Activated T-helper 2 cell treated with anti-CD3 and anti-CD28 coated beads, Interferon-gamma antibody, Interleukin-2, Interleukin-4, amounts not matched to agents 10 μg/mL and 5 μg/mL and 100 μg/mL, durations not matched to agents 14 hours and 24 hours and 36 hours (primary cell): ENCODE measurements at regions not wholly inside any gene's neighbourhood (a gene's known extent, or its start where the extent isn't known, plus 50 kb on each side); places are given as distances from the start of the nearest gene placed in this dataset.

Experiments
- DNase-seq: peaks from one replicate; pipeline ENCODE4 v3.0.0; 2021; ENCODE audit warnings: low spot score
- H3K27ac Mint-ChIP-seq: one replicate; pipeline ENCODE4 v1.8.0; 2021; ENCODE audit warnings: mixed read lengths
- H3K27me3 Mint-ChIP-seq: one replicate; pipeline ENCODE4 v1.8.0; 2021; ENCODE audit warnings: low read depth, mixed read lengths
- H3K36me3 Mint-ChIP-seq: one replicate; pipeline ENCODE4 v1.8.0; 2021; ENCODE audit warnings: low read depth, mixed read lengths
- H3K4me1 Mint-ChIP-seq: one replicate; pipeline ENCODE4 v1.8.0; 2021; ENCODE audit warnings: low read depth, mixed read lengths
- H3K4me3 Mint-ChIP-seq: one replicate; pipeline ENCODE4 v1.8.0; 2021; ENCODE audit warnings: low read depth, mild to moderate bottlenecking, moderate library complexity, mixed read lengths
- H3K9me3 Mint-ChIP-seq: one replicate; pipeline ENCODE4 v1.8.0; 2021; ENCODE audit warnings: mixed read lengths
- intact Hi-C: fragments of 100-400 bp; cut with micrococcal nuclease; formaldehyde crosslinking; loops from one replicate; pipeline ENCODE4 v1.15.1; 2023

DNA sequence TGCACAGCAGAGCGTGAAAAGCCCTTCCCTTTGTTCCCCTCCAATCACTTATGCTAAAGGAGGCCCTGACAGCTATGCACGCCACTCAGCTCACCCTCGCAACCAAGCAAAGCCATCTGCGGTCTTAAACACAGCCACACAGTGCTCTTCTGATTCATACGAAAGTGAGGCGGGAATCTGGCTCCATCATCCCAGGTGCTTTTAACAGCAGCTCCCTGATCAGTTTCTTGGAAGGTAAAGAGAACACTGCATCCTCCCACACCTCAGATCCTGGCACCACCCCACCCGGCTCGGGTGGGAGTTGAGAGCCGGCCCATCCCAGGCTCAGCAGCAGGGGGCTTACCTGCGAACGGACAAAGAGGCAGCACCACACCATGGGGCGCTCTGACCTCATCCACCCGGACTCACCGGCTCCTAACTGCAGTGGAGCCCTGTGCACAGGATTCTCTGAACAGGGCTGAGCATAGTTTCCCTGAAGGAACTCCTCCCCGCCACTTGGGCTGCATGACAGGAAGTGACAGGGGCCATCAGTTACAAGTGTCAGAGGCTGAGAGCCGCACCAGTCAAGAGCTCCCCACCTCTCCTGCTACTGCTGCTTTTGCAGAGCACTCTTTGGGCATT lies 114.3 kb upstream of the ARHGEF3 start:
- DNase-seq: peak; percentile 72
- intact Hi-C loops: loop anchor here (1.0 to 5.0 kb wide), 8 partner anchors 15 to 224 kb away; partner anchors contain the start of gene ARHGEF3
- Mint-ChIP-seq H3K27ac (peak overlapping the region; percentile 88), H3K36me3 (peaks cover 8% of the 10 kb centered on the region), H3K27me3 (no peaks in the 10 kb centered on the region), H3K4me1 (peaks cover 63% of the 10 kb centered on the region), H3K4me3 (peak overlapping the region; percentile 87), H3K9me3 (peaks cover 4% of the 10 kb centered on the region)

DNA sequence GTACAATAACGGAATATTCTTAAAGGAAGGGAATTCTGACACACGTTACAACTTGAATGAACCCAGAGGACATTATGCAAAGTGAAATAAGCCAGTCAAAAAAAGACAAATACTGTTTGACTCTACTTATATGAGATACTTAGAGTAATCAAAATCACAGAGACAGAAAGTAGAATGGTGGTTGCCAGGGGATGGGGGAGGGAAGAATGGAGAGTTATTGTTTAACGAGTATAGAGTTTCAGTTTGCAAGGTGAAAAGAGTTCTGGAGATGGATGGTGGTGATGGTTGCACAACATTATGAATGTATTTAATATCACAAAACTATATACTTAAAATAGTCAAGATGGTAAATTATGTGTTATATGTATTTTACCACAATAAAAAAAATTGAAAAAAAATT lies 112.9 kb upstream of the ARHGEF3 start:
- no peak for DNase-seq
- Mint-ChIP-seq H3K9me3 (peaks cover 4% of the 10 kb centered on the region), H3K36me3 (peaks cover 22% of the 10 kb centered on the region), H3K4me1 (peaks cover 61% of the 10 kb centered on the region), H3K4me3 (peak overlapping the region; percentile 87), H3K27ac (peak overlapping the region; percentile 88), H3K27me3 (no peaks in the 10 kb centered on the region)
- intact Hi-C loops: loop anchor here (5.0 kb wide), 1 partner anchor 222 kb away; no protein-coding TSS in a partner anchor

DNA sequence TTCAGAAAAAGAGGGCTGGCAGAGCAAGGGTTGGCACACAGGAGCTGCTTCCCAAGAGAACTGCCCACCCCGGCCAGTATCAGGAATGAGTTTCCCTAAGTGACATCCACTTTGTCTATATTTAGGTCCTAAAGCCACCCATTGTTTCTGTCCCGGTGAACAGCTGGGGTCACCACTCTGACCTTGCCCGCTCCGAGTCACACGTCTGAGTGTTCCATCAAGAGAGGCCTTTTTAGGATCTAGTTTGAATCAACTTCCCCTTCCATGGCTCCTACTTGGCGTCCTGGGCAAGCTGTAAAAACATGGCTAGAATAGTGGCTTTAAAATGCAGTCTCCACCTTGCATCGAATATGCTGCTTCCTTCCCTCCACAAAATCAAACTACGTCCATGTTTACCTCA lies 109.6 kb upstream of the ARHGEF3 start:
- H3K27ac Mint-ChIP-seq: no peak overlapping the region
- H3K36me3 Mint-ChIP-seq: peaks cover 39% of the 10 kb centered on the region

DNA sequence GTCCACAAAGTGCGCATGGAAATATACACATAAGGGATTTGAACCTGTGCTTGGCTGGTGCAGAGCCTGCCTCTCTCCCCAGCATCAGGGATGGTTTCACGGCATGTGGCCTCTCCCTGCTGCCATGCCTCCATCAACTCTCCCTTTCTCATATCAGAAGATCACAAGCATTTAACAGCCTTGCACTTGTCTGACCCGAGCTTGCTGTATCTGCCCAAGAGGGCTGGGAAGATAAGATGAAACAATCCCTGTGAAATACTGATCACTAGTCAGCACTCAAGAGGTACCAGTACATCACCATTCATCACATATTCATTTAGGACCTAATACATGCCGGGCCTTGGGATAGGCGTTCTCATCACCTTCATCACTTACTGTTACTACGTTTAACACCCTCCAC lies 107.6 kb upstream of the ARHGEF3 start:
- intact Hi-C loops: no loop called here
- Mint-ChIP-seq H3K4me3 (no peak overlapping the region), H3K27me3 (no peaks in the 10 kb centered on the region), H3K36me3 (peaks cover 39% of the 10 kb centered on the region), H3K27ac (peak overlapping the region; percentile 24), H3K9me3 (peaks cover 4% of the 10 kb centered on the region), H3K4me1 (peaks cover 44% of the 10 kb centered on the region)
- DNase-seq: no peak

More for the DNA sequence above, 109.6 kb upstream of the ARHGEF3 start:
- DNase-seq: no peak
- Mint-ChIP-seq H3K4me3 (no peak overlapping the region), H3K4me1 (peaks cover 48% of the 10 kb centered on the region), H3K27me3 (no peaks in the 10 kb centered on the region), H3K9me3 (peaks cover 4% of the 10 kb centered on the region)
- intact Hi-C loops: no loop called here

DNA sequence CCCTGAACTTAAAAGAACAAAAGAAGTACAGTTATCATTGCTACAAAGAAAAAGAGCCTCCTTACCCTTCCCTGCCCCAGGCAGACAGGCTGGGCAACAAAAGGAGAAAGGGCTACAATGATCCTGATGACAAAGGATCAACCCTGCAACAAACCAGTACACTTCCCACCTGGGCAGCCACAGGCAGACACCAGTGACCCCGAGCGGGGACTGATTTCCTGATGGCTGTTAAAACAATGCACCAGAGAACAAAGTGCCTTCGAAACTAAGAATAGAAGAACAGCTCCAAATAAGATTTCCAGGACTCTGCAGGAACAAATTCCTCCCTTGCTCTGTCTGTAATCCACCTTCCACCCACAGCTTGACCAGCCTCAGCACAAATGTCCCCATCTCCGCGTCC lies 106.3 kb upstream of the ARHGEF3 start:
- no peak overlapping the region for H3K27ac Mint-ChIP-seq
- intact Hi-C loops: no loop called here
- peaks cover 38% of the 10 kb centered on the region for H3K36me3 Mint-ChIP-seq
- no peak for DNase-seq
- no peaks in the 10 kb centered on the region for H3K9me3 Mint-ChIP-seq
- no peak overlapping the region for H3K4me3 Mint-ChIP-seq
- H3K4me1 Mint-ChIP-seq: peaks cover 38% of the 10 kb centered on the region
- no peaks in the 10 kb centered on the region for H3K27me3 Mint-ChIP-seq

DNA sequence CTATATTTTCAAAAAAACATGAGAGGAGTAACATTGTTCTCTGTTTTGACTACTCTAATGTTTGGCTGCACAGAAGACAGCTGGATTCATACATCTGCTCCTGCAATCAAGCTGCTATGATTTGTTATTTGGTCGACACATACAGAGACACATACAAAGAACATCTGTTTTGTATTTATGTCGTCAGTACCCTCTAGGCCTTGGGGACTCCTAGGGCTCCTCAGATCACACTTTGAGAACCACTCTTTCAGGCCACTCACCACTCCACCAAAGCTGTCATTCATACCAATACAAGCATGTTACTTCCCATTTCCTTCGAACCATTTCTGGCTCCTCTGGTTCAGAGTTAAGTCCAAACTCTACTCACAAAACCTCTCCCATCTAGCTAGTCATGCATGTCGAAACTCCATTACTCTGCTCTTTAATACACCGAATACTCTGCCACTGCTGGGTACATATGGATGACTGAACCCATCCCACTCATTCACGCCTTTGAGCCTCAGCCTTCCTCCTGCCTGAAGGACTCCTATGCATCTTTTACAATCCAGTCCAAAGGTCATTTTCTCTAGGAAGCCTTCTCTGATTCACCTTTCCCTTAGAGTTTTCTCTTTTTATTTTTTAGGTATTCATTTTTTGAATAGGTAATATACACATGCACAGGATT lies 102.9 kb upstream of the ARHGEF3 start:
- Mint-ChIP-seq H3K4me1 (peaks cover 57% of the 10 kb centered on the region), H3K9me3 (no peaks in the 10 kb centered on the region), H3K27ac (no peak overlapping the region), H3K27me3 (no peaks in the 10 kb centered on the region), H3K36me3 (peaks cover 30% of the 10 kb centered on the region), H3K4me3 (no peak overlapping the region)
- DNase-seq: no peak
- intact Hi-C loops: no loop called here

DNA sequence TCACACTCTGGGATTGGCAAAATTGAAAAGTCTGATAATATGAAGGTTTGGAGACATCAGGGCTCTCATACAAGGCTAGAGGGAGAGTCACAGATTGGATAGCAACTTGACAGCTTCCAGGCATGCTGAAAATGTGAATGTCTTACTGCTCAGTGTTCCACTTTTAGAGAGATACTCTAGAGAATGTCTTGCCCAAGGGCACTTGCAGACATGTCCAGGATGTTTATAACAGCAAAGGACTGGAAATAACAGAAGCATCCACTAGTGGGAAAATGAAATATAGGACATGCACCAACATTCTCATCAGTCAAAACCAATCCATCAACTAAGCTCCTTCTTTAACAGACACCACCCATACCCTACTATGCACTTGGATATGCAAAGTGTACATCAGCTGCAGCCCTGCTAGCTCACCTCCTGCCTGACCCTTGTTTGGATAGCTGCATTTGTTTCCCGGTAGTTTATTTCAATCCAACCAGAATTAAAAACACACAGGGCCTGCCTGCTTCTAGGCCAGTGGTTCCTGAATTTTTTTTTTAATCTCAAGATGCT lies 101.6 kb upstream of the ARHGEF3 start:
- DNase-seq: no peak
- no peak overlapping the region for H3K27ac Mint-ChIP-seq
- peaks cover 28% of the 10 kb centered on the region for H3K36me3 Mint-ChIP-seq
- H3K4me3 Mint-ChIP-seq: no peak overlapping the region
- H3K4me1 Mint-ChIP-seq: peaks cover 46% of the 10 kb centered on the region
- intact Hi-C loops: no loop called here
- no peaks in the 10 kb centered on the region for H3K9me3 Mint-ChIP-seq
- H3K27me3 Mint-ChIP-seq: no peaks in the 10 kb centered on the region

DNA sequence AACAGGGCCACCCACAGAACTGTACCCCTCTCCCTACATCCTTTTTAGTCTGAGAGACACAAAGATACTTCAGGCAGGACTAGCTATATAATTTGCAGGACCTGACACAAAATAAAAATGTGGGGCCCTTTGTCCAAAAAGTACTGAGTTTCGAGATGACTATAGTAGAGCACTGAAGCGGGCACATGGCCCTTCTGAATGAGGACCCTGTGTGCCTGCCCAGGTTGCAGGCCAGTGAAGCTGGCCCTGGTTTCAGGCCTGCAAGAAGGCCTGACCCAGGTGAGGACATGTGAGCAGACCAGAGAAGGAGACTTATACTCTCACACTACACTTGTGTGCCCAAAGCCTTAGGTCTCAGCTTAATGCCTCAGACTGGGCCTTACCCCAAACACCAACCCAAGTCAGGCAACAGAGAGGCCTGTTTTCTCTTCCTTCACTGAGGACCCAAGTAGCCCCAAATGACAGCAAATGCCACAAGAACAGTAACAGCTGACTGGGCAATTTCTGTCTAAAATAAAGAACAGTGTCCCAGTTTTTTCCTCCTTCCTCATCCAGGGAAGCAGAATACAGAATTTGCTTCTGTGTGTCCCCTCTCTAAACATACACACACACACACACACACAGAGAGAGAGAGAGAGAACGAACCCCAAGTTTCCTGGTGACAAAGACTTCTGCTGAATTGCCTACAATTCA lies 100.9 kb upstream of the ARHGEF3 start:
- H3K27ac Mint-ChIP-seq: no peak overlapping the region
- peaks cover 42% of the 10 kb centered on the region for H3K4me1 Mint-ChIP-seq
- H3K4me3 Mint-ChIP-seq: no peak overlapping the region

DNA sequence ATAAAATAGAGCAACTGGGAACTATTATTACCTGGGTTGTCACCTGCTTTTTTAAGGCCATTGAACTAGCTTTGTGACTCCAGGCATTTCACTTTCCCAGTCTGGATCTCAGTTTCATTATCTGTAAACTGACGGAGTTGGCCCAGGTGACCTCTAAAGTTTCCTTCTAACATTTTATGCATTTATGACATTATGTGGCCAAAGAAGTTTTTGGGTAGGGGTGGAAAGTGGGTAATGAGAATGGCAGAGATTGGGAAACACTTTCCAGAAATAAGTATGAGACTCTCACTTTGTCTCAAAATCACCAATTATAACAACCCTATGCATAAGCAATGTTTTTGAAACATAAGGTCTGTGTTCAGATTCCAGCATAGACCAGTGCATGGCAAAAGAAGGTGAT lies 99.1 kb upstream of the ARHGEF3 start:
- intact Hi-C loops: no loop called here
- Mint-ChIP-seq H3K27ac (no peak overlapping the region), H3K4me1 (peaks cover 48% of the 10 kb centered on the region), H3K4me3 (no peak overlapping the region), H3K27me3 (no peaks in the 10 kb centered on the region), H3K9me3 (no peaks in the 10 kb centered on the region), H3K36me3 (peaks cover 37% of the 10 kb centered on the region)
- DNase-seq: no peak

More for the DNA sequence above, 100.9 kb upstream of the ARHGEF3 start:
- Mint-ChIP-seq H3K9me3 (no peaks in the 10 kb centered on the region), H3K27me3 (no peaks in the 10 kb centered on the region), H3K36me3 (peaks cover 27% of the 10 kb centered on the region)
- intact Hi-C loops: no loop called here
- no peak for DNase-seq

DNA sequence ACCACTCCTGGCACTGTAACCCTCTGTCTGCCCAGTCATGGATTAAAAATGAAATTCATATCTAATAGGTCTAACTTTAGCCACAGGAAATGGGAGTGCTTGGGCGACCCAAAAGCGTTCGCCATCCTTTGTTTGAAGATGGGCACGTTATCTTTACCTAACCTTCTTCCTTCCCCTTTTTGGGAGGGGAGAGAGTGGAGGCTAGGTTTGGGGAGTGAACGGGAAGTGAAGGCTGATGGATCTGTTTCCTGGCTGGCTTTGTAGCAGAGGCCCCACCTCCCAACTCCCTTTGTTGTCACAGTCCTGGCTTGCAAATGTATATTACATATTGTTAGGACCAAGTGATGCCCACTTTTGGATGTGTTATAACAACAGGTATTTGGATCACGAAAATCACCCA lies 98.1 kb upstream of the ARHGEF3 start:
- Mint-ChIP-seq H3K4me3 (no peak overlapping the region), H3K27ac (no peak overlapping the region), H3K27me3 (no peaks in the 10 kb centered on the region), H3K4me1 (peaks cover 49% of the 10 kb centered on the region), H3K9me3 (no peaks in the 10 kb centered on the region), H3K36me3 (peaks cover 43% of the 10 kb centered on the region)
- intact Hi-C loops: no loop called here
- DNase-seq: no peak

DNA sequence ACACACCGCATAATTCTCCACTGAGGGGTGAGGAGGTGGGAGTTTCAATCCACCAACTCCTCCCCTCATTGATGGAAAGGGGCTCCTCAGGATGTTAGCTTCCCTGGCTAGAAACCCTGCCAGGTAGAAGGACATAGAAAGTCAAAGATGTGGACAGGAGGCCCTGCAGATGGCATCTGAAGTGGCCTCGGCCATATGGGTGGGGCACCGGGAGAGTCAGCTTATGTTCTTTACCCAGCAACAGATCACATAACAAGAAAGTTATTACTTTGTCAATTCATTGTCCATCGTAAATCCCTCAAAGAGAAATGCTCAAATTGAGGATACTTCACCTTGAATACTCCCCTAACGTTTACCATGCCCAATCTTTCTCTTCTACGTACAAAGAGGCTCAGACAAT lies 97.3 kb upstream of the ARHGEF3 start:
- intact Hi-C loops: no loop called here
- peaks cover 51% of the 10 kb centered on the region for H3K4me1 Mint-ChIP-seq
- peaks cover 43% of the 10 kb centered on the region for H3K36me3 Mint-ChIP-seq
- no peaks in the 10 kb centered on the region for H3K27me3 Mint-ChIP-seq
- H3K9me3 Mint-ChIP-seq: no peaks in the 10 kb centered on the region
- peak overlapping the region; percentile 49 for H3K27ac Mint-ChIP-seq
- no peak overlapping the region for H3K4me3 Mint-ChIP-seq
- no peak for DNase-seq

DNA sequence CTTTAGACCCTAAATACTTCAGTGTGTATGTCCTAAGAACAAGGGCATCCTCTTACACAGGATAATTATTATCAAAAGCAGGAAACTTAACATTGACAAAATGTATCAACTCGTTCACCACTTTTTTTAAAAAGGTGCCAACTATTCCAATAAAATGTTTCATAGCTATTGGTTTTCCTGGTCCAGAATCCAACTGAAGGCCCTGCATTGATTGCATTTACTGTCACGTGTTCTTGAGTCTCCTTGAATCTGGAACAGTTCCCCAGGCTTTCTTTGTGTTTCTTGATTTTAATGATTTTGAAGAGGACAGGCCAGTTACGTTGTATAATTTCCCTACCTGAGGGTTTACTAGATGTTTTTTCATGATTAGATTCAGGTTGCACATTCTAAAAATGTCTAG lies 94.6 kb upstream of the ARHGEF3 start:
- Mint-ChIP-seq H3K27ac (no peak overlapping the region), H3K4me1 (peaks cover 50% of the 10 kb centered on the region), H3K9me3 (no peaks in the 10 kb centered on the region), H3K27me3 (no peaks in the 10 kb centered on the region), H3K36me3 (peaks cover 35% of the 10 kb centered on the region), H3K4me3 (no peak overlapping the region)
- intact Hi-C loops: no loop called here
- no peak for DNase-seq
